GM12878 (cell line): ENCODE measurements at regions not wholly inside any gene's neighbourhood (a gene's known extent, or its start where the extent isn't known, plus 50 kb on each side); places are given as distances from the start of the nearest gene placed in this dataset.

Source experiments
- CTCF ChIP-seq, 3 experiments: IDR thresholded peaks in 2 of 3; conservative IDR thresholded peaks in 1 of 3; 2 replicates each; pipeline ENCODE4 v1.5.1; 2011; ENCODE audit warnings: low read depth in 3 of 3, low read length in 3 of 3, mild to moderate bottlenecking in 3 of 3, control low read depth in 2 of 3, moderate library complexity in 2 of 3, inconsistent platforms in 1 of 3, mixed read lengths in 1 of 3; ENCODE audit not compliant: control insufficient read depth in 2 of 3, insufficient read depth in 1 of 3; ENCODE audit errors: extremely low read depth in 1 of 3
- HCFC1 ChIP-seq: fragments of 150-350 bp; IDR thresholded peaks from 2 replicates; pipeline ENCODE4 v1.6.1; 2014; ENCODE audit warnings: low read length
- HDAC2 ChIP-seq: fragments of 200-600 bp; sonication (generic); IDR thresholded peaks from 2 replicates; pipeline ENCODE4 v1.6.1; 2017
- PKNOX1 ChIP-seq: fragments of 450-650 bp; IDR thresholded peaks from 2 replicates; pipeline ENCODE4 v1.6.1; 2016; ENCODE audit warnings: mild to moderate bottlenecking
- SIX5 ChIP-seq: IDR thresholded peaks from 2 replicates; pipeline ENCODE4 v1.6.1; 2011; ENCODE audit warnings: mild to moderate bottlenecking, low read depth, low read length, moderate library complexity; ENCODE audit not compliant: severe bottlenecking
- ZBTB11 ChIP-seq: fragments of 450-650 bp; formaldehyde crosslinking; IDR thresholded peaks from 2 replicates; pipeline ENCODE4 v1.5.0; 2022; ENCODE audit warnings: mild to moderate bottlenecking, missing genetic modification characterization
- ZSCAN29 ChIP-seq: fragments of 450-650 bp; IDR thresholded peaks from 2 replicates; pipeline ENCODE4 v1.6.1; 2017; ENCODE audit warnings: mild to moderate bottlenecking, moderate library complexity

GRCh38 chr6:149182262-149182661 lies 135.2 kb upstream of the TAB2 start (continued):
- no peak for TF ChIP-seq ZBTB11 (CRISPR knock-in tag)
- TF ChIP-seq PKNOX1, result no peak
- no peak for TF ChIP-seq CTCF (IDR thresholded peaks at IDR 0.05 in 2 of 3, conservative IDR thresholded peaks at IDR 0.05 in 1 of 3; ENCODE audit: control insufficient read depth in 2 of 3, extremely low read depth in 1 of 3, insufficient read depth in 1 of 3, low read depth in 3 of 3, low read length in 3 of 3)
- TF ChIP-seq HDAC2, result no peak
- TF ChIP-seq ZSCAN29, result no peak
- TF ChIP-seq HCFC1, result no peak
- no peak for TF ChIP-seq SIX5
